Loucy (cell line): ENCODE measurements at regions not wholly inside any gene's neighbourhood (a gene's known extent, or its start where the extent isn't known, plus 50 kb on each side); places are given as distances from the start of the nearest gene placed in this dataset.

Experiments used
- H2AFZ ChIP-seq: fragments of 200-600 bp; sonication (generic); 2 replicates; pipeline ENCODE4 v1.6.0; 2016; ENCODE audit warnings: antibody characterized with exemption, mild to moderate bottlenecking, low read length, moderate library complexity
- H3F3A ChIP-seq: fragments of 200-600 bp; 2 replicates; pipeline ENCODE4 v1.6.0; 2016; ENCODE audit warnings: antibody characterized with exemption, low read depth, mild to moderate bottlenecking
- H3K27me3 ChIP-seq: fragments of 200-600 bp; sonication (generic); 2 replicates; pipeline ENCODE4 v1.6.1; 2014; ENCODE audit warnings: low read length, mild to moderate bottlenecking; ENCODE audit not compliant: insufficient read depth, poor library complexity, severe bottlenecking
- H3K36me3 ChIP-seq: fragments of 200-600 bp; sonication (generic); 2 replicates; pipeline ENCODE4 v1.6.1; 2016; ENCODE audit warnings: low read length; ENCODE audit not compliant: insufficient read depth
- H3K4me1 ChIP-seq: fragments of 200-600 bp; sonication (generic); 2 replicates; pipeline ENCODE4 v1.5.1; 2014; ENCODE audit warnings: low read length, mild to moderate bottlenecking; ENCODE audit not compliant: insufficient read depth, poor library complexity, severe bottlenecking
- H3K4me2 ChIP-seq: fragments of 200-600 bp; sonication (generic); 2 replicates; pipeline ENCODE4 v1.6.0; 2014; ENCODE audit warnings: antibody characterized with exemption, low read length, low read depth, mild to moderate bottlenecking; ENCODE audit not compliant: poor library complexity, severe bottlenecking
- H3K4me3 ChIP-seq: fragments of 200-600 bp; sonication (generic); 2 replicates; pipeline ENCODE4 v1.5.1; 2014; ENCODE audit warnings: low read length, mild to moderate bottlenecking, mixed read lengths; ENCODE audit not compliant: poor library complexity, severe bottlenecking
- H3K79me2 ChIP-seq: fragments of 200-600 bp; sonication (generic); 2 replicates; pipeline ENCODE4 v1.6.1; 2014; ENCODE audit warnings: low read length; ENCODE audit not compliant: insufficient read depth
- H3K9ac ChIP-seq: fragments of 200-600 bp; sonication (generic); 2 replicates; pipeline ENCODE4 v1.6.0; 2014; ENCODE audit warnings: mild to moderate bottlenecking, low read depth, low read length, moderate library complexity; ENCODE audit not compliant: poor library complexity, severe bottlenecking
- H3K9me2 ChIP-seq: fragments of 200-600 bp; sonication (generic); replicated peaks from 2 replicates; pipeline ENCODE4 v1.6.1; 2016; ENCODE audit warnings: low read depth, low read length, mixed read lengths
- H3K9me3 ChIP-seq: fragments of 200-600 bp; sonication (generic); 2 replicates; pipeline ENCODE4 v1.6.1; 2014; ENCODE audit warnings: mild to moderate bottlenecking, antibody characterized with exemption, low read length, low read depth; ENCODE audit not compliant: insufficient read depth
- H4K20me1 ChIP-seq: fragments of 200-600 bp; sonication (generic); 2 replicates; pipeline ENCODE4 v1.6.0; 2014; ENCODE audit warnings: antibody characterized with exemption, low read length, mild to moderate bottlenecking; ENCODE audit not compliant: insufficient read depth, poor library complexity, severe bottlenecking
- EZH2phosphoT487 ChIP-seq: fragments of 200-600 bp; IDR thresholded peaks from 2 replicates; pipeline ENCODE4 v1.6.1; 2018; ENCODE audit warnings: antibody characterized with exemption, mild to moderate bottlenecking, moderate library complexity, borderline replicate concordance
- TF ChIP-seq, protein P1 (sequence below): fragments of 200-600 bp; sonication (generic); conservative IDR thresholded peaks from 2 replicates; pipeline ENCODE4 v1.5.1; 2014; ENCODE audit warnings: mild to moderate bottlenecking, antibody characterized with exemption, low read length

DNA sequence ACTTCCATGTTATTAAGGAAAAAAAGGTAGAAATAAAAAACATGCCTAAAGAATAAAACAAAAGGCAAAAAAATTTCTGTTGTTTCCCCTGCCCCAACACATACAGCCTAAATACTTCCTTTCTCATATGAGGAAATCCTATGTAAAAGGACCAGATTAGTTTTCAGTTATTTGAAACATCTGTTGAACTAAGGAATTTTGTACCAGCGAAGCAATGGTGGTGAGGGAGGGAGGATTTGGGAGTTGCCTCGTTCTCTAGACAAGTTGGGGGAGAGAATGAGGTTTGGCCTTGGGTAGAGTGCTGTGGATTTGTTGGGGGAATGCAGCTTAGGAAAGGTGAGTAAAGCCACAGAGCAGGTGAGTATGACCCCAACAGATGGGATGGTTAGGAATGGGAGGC lies 141.5 kb upstream of the RFLNA start:
- H3F3A ChIP-seq, result no peaks in the 10 kb centered on the region
- no peaks in the 10 kb centered on the region for H4K20me1 ChIP-seq
- H3K4me3 ChIP-seq, result no peak overlapping the region
- no peaks in the 10 kb centered on the region for H3K27me3 ChIP-seq
- no peaks in the 10 kb centered on the region for H3K36me3 ChIP-seq
- no peaks in the 10 kb centered on the region for H3K9me3 ChIP-seq
- no peak overlapping the region for H3K9ac ChIP-seq
- H2AFZ ChIP-seq, result no peak overlapping the region
- no peaks in the 10 kb centered on the region for H3K79me2 ChIP-seq
- TF ChIP-seq, protein P1, sequence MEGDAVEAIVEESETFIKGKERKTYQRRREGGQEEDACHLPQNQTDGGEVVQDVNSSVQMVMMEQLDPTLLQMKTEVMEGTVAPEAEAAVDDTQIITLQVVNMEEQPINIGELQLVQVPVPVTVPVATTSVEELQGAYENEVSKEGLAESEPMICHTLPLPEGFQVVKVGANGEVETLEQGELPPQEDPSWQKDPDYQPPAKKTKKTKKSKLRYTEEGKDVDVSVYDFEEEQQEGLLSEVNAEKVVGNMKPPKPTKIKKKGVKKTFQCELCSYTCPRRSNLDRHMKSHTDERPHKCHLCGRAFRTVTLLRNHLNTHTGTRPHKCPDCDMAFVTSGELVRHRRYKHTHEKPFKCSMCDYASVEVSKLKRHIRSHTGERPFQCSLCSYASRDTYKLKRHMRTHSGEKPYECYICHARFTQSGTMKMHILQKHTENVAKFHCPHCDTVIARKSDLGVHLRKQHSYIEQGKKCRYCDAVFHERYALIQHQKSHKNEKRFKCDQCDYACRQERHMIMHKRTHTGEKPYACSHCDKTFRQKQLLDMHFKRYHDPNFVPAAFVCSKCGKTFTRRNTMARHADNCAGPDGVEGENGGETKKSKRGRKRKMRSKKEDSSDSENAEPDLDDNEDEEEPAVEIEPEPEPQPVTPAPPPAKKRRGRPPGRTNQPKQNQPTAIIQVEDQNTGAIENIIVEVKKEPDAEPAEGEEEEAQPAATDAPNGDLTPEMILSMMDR, result no peak
- TF ChIP-seq EZH2phosphoT487, result no peak
- H3K9me2 ChIP-seq, result no peaks in the 10 kb centered on the region
- peaks cover 6% of the 10 kb centered on the region for H3K4me1 ChIP-seq
- no peak overlapping the region for H3K4me2 ChIP-seq

DNA sequence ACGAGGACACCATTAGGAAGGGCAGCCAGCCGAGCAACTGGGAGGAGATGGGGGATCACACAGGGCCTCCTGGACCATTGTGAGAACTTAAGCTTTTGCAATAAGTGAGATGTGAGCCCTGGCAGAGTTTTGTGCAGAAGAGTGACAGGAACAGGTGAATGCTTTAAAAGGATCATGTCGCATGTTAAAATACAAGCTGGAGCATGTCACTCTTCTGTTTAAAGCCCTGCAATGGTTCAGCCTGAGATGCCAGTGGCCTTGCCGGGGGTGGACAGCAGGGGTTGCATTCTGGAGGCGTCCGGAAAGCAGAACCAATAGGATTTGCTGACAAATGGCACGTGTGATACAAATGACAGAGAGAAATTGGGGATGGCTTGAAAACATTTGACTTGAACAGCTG lies 137.5 kb upstream of the RFLNA start:
- TF ChIP-seq, protein P1, result no peak
- no peak overlapping the region for H2AFZ ChIP-seq
- no peaks in the 10 kb centered on the region for H3K36me3 ChIP-seq
- no peaks in the 10 kb centered on the region for H3K9me3 ChIP-seq
- no peaks in the 10 kb centered on the region for H3K79me2 ChIP-seq
- no peaks in the 10 kb centered on the region for H3K27me3 ChIP-seq
- H3K9ac ChIP-seq, result no peak overlapping the region
- no peak overlapping the region for H3K4me3 ChIP-seq
- H3K9me2 ChIP-seq, result no peaks in the 10 kb centered on the region
- no peaks in the 10 kb centered on the region for H4K20me1 ChIP-seq
- H3K4me2 ChIP-seq, result no peak overlapping the region
- no peaks in the 10 kb centered on the region for H3F3A ChIP-seq
- H3K4me1 ChIP-seq, result no peaks in the 10 kb centered on the region

DNA sequence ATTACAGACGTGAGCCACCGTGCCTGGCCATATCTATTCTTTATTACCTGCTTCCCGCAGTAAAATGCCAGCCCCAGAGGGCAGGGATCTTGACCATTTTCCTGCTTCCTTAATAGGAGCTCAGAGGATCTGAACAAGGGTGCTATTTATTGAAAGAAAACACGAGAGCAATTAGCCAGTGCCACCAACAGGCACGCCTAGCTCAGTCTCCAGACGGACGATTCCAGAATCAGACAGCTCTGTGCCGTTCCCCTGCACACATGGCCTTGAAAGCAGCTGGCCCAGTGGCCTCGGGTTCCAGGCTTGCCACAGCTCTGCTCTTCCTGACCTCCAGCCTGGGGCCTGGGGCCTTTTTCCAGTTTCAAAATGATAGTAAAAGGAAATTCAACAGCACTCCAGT lies 135.2 kb upstream of the RFLNA start:
- Histone ChIP-seq H3K4me2 (no peak overlapping the region), H3K27me3 (no peaks in the 10 kb centered on the region), H3K9me3 (no peaks in the 10 kb centered on the region), H3K36me3 (no peaks in the 10 kb centered on the region), H4K20me1 (no peaks in the 10 kb centered on the region), H3K9ac (no peak overlapping the region), H3K79me2 (no peaks in the 10 kb centered on the region), H3K4me1 (no peaks in the 10 kb centered on the region), H3F3A (no peaks in the 10 kb centered on the region), H3K4me3 (no peak overlapping the region), H2AFZ (no peak overlapping the region), H3K9me2 (no peaks in the 10 kb centered on the region)
- TF ChIP-seq, protein P1, result no peak
- no peak for TF ChIP-seq EZH2phosphoT487
